Smooth muscle cell (in vitro differentiated cells): ENCODE measurements at regions not wholly inside any gene's neighbourhood (a gene's known extent, or its start where the extent isn't known, plus 50 kb on each side); places are given as distances from the start of the nearest gene placed in this dataset.

ENCODE experiments used
- DNase-seq: peaks from one replicate; lab custom pipeline; 2025; ENCODE audit not compliant: unreplicated experiment; lab: John Stamatoyannopoulos, UW
- H2AFZ ChIP-seq: fragments of 200-600 bp; sonication (generic); 2 replicates; pipeline ENCODE4 v1.6.0; 2016; ENCODE audit warnings: antibody characterized with exemption, low read depth, mild to moderate bottlenecking
- H3F3A ChIP-seq: fragments of 200-600 bp; sonication (generic); 2 replicates; pipeline ENCODE4 v1.6.0; 2017; ENCODE audit warnings: antibody characterized with exemption, low read depth
- H3K27ac ChIP-seq: fragments of 200-600 bp; sonication (generic); 2 replicates; pipeline ENCODE4 v1.5.1; 2016; ENCODE audit warnings: low read depth, mild to moderate bottlenecking
- H3K27me3 ChIP-seq: fragments of 200-600 bp; sonication (generic); 2 replicates; pipeline ENCODE4 v1.6.1; 2016; ENCODE audit warnings: low read depth, mild to moderate bottlenecking
- H3K36me3 ChIP-seq: fragments of 200-600 bp; sonication (generic); 2 replicates; pipeline ENCODE4 v1.5.1; 2016; ENCODE audit warnings: low read depth
- H3K4me1 ChIP-seq: fragments of 200-600 bp; sonication (generic); 2 replicates; pipeline ENCODE4 v1.5.1; 2016; ENCODE audit warnings: low read depth
- H3K4me2 ChIP-seq: fragments of 200-600 bp; sonication (generic); 2 replicates; pipeline ENCODE4 v1.6.0; 2016; ENCODE audit warnings: mild to moderate bottlenecking
- H3K4me3 ChIP-seq: fragments of 200-600 bp; sonication (generic); 2 replicates; pipeline ENCODE4 v1.5.1; 2016; ENCODE audit warnings: mild to moderate bottlenecking
- H3K79me2 ChIP-seq: fragments of 200-600 bp; sonication (generic); 2 replicates; pipeline ENCODE4 v1.6.0; 2016; ENCODE audit warnings: low read depth, mild to moderate bottlenecking
- H3K9ac ChIP-seq: fragments of 200-600 bp; sonication (generic); 2 replicates; pipeline ENCODE4 v1.6.0; 2016; ENCODE audit warnings: low read depth
- H3K9me3 ChIP-seq: fragments of 200-600 bp; sonication (generic); replicated peaks from 2 replicates; pipeline ENCODE4 v1.5.1; 2016; ENCODE audit warnings: low read depth
- H4K20me1 ChIP-seq: fragments of 200-600 bp; sonication (generic); 2 replicates; pipeline ENCODE4 v1.6.0; 2016; ENCODE audit warnings: low read depth
- WGBS: methylation state at CpG from one replicate; pipeline ENCODE4 v1.1.7; 2016; ENCODE audit warnings: low lambda C conversion rate; 5-methylcytosine and 5-hydroxymethylcytosine counted together
- TF ChIP-seq, protein P1 (sequence below): fragments of 200-600 bp; sonication (generic); IDR thresholded peaks from 2 replicates; pipeline ENCODE4 v1.5.1; 2017; ENCODE audit warnings: borderline replicate concordance, mild to moderate bottlenecking, antibody characterized with exemption; ENCODE audit not compliant: insufficient read depth, poor library complexity, severe bottlenecking

DNA sequence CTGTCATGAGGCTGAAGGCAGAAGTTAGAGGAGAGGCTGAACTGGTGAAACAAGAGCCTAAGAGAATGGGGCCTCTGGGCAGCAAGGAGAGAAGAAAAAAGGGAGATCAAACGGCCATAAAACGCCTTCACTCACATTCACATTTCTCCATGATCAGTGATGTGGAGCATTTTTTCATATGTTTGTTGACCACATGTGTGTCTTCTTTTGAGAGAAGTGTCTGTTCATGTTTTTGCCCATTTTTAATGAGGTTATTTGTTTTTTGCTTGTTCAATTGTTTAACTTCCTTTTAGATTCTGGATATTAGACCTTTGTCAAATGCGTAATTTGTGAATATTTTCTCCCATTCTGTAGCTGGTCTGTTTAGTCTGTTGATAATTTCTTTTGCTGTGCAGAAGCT, 155.0 kb downstream of the TMEM26 start:
- WGBS = 78% methylated on average over 3 of the region's 3 CpGs
- no peaks in the 10 kb centered on the region for H3K27me3 ChIP-seq
- no peak overlapping the region for H3K4me3 ChIP-seq
- TF ChIP-seq, protein P1, sequence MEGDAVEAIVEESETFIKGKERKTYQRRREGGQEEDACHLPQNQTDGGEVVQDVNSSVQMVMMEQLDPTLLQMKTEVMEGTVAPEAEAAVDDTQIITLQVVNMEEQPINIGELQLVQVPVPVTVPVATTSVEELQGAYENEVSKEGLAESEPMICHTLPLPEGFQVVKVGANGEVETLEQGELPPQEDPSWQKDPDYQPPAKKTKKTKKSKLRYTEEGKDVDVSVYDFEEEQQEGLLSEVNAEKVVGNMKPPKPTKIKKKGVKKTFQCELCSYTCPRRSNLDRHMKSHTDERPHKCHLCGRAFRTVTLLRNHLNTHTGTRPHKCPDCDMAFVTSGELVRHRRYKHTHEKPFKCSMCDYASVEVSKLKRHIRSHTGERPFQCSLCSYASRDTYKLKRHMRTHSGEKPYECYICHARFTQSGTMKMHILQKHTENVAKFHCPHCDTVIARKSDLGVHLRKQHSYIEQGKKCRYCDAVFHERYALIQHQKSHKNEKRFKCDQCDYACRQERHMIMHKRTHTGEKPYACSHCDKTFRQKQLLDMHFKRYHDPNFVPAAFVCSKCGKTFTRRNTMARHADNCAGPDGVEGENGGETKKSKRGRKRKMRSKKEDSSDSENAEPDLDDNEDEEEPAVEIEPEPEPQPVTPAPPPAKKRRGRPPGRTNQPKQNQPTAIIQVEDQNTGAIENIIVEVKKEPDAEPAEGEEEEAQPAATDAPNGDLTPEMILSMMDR = no peak
- no peaks in the 10 kb centered on the region for H3F3A ChIP-seq
- no peak overlapping the region for H3K4me2 ChIP-seq
- no peaks in the 10 kb centered on the region for H3K79me2 ChIP-seq
- DNase-seq = no peak
- H3K27ac ChIP-seq = no peak overlapping the region
- H3K9me3 ChIP-seq = no peaks in the 10 kb centered on the region
- no peaks in the 10 kb centered on the region for H3K36me3 ChIP-seq
- H3K9ac ChIP-seq = no peak overlapping the region
- no peak overlapping the region for H2AFZ ChIP-seq
- no peaks in the 10 kb centered on the region for H4K20me1 ChIP-seq
- no peaks in the 10 kb centered on the region for H3K4me1 ChIP-seq

- DNase-seq = no peak
- TF ChIP-seq, protein P1 = no peak
- H3K4me3 ChIP-seq = no peak overlapping the region
- H3K27ac ChIP-seq = no peak overlapping the region
- no peak overlapping the region for H3K4me2 ChIP-seq
- H3K27me3 ChIP-seq = no peaks in the 10 kb centered on the region
- H3K4me1 ChIP-seq = no peaks in the 10 kb centered on the region
- no peak overlapping the region for H3K9ac ChIP-seq
- H4K20me1 ChIP-seq = no peaks in the 10 kb centered on the region
- H3F3A ChIP-seq = no peaks in the 10 kb centered on the region
- H3K9me3 ChIP-seq = no peaks in the 10 kb centered on the region
- no peaks in the 10 kb centered on the region for H3K36me3 ChIP-seq
- no peak overlapping the region for H2AFZ ChIP-seq
- H3K79me2 ChIP-seq = no peaks in the 10 kb centered on the region
Measured at GRCh38 chr10:61296161-61296560, 157.0 kb downstream of the TMEM26 start.

DNA sequence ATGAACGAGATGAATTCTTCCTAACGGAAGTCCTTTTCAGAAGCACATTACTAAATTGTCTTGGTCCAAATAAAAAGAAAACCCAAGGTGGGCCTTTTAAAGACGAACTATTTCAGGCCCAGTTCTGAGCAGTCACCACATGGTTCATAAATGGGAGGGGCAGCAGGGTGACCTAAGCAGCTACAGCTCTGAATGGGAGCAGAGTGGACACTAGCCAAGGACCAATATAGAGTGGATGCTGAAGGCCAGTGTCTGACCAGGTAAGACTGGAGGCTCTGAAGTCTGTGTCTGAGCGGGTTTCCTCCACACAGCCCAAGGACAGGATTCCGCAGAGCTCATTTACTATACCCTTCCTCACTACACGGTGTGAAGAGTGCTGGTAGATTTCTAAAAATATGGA, 159.1 kb downstream of the TMEM26 start:
- WGBS = 95% methylated on average over 6 of the region's 6 CpGs

GRCh38 chr10:61289813-61290212, 163.4 kb downstream of the TMEM26 start:
- TF ChIP-seq, protein P1 = no peak

More for the DNA sequence above, 159.1 kb downstream of the TMEM26 start:
- Histone ChIP-seq H3K27ac (no peak overlapping the region), H3K79me2 (no peaks in the 10 kb centered on the region), H2AFZ (no peak overlapping the region), H4K20me1 (no peaks in the 10 kb centered on the region), H3K27me3 (no peaks in the 10 kb centered on the region), H3K9ac (no peak overlapping the region), H3K36me3 (no peaks in the 10 kb centered on the region), H3K4me3 (no peak overlapping the region), H3K4me1 (no peaks in the 10 kb centered on the region), H3K9me3 (no peaks in the 10 kb centered on the region), H3K4me2 (no peak overlapping the region), H3F3A (no peaks in the 10 kb centered on the region)
- TF ChIP-seq, protein P1 = no peak
- no peak for DNase-seq

More at GRCh38 chr10:61289813-61290212, 163.4 kb downstream of the TMEM26 start:
- no peaks in the 10 kb centered on the region for H4K20me1 ChIP-seq
- H3K4me3 ChIP-seq = no peak overlapping the region
- no peaks in the 10 kb centered on the region for H3K27me3 ChIP-seq
- DNase-seq = no peak
- H3F3A ChIP-seq = no peaks in the 10 kb centered on the region
- no peaks in the 10 kb centered on the region for H3K36me3 ChIP-seq
- no peak overlapping the region for H3K4me2 ChIP-seq
- H3K79me2 ChIP-seq = no peaks in the 10 kb centered on the region
- H3K4me1 ChIP-seq = no peaks in the 10 kb centered on the region
- H3K9ac ChIP-seq = no peak overlapping the region
- no peak overlapping the region for H2AFZ ChIP-seq
- H3K27ac ChIP-seq = no peak overlapping the region
- 89% methylated on average over 2 of the region's 2 CpGs for WGBS
- no peaks in the 10 kb centered on the region for H3K9me3 ChIP-seq
